ENCODE measurements at regions not wholly inside any gene's neighbourhood (a gene's known extent, or its start where the extent isn't known, plus 50 kb on each side); places are given as distances from the start of the nearest gene placed in this dataset.

GRCh38 chr22:48603621-48604320 lies 1223.9 kb downstream of the BRD1 start:
- H3K4me3 ChIP-seq (ENCODE audit: insufficient read depth, low read depth, low read length, poor library complexity, severe bottlenecking), result no peak overlapping the region
- no peaks in the 10 kb centered on the region for H3K36me3 ChIP-seq (ENCODE audit: control insufficient read depth, insufficient read depth, low read length)
- no peaks in the 10 kb centered on the region for H3K27me3 ChIP-seq (replicated peaks; ENCODE audit: control insufficient read depth, insufficient read depth, low read length, poor library complexity, severe bottlenecking)
- no peaks in the 10 kb centered on the region for H3K4me1 ChIP-seq (ENCODE audit: control insufficient read depth, insufficient read depth, low read length, poor library complexity, severe bottlenecking)
- H3K27ac ChIP-seq (ENCODE audit: insufficient read depth, low read length, poor library complexity, severe bottlenecking), result no peak overlapping the region
- no peak for DNase-seq
- no peaks in the 10 kb centered on the region for H3K9me3 ChIP-seq (ENCODE audit: control insufficient read depth, low read length)

- Histone ChIP-seq H3K4me3 (ENCODE audit: insufficient read depth, low read depth, low read length, poor library complexity, severe bottlenecking) (no peak overlapping the region), H3K4me1 (ENCODE audit: control insufficient read depth, insufficient read depth, low read length, poor library complexity, severe bottlenecking) (no peaks in the 10 kb centered on the region), H3K9me3 (ENCODE audit: control insufficient read depth, low read length) (no peaks in the 10 kb centered on the region), H3K27ac (ENCODE audit: insufficient read depth, low read length, poor library complexity, severe bottlenecking) (no peak overlapping the region), H3K27me3 (replicated peaks; ENCODE audit: control insufficient read depth, insufficient read depth, low read length, poor library complexity, severe bottlenecking) (no peaks in the 10 kb centered on the region), H3K36me3 (ENCODE audit: control insufficient read depth, insufficient read depth, low read length) (no peaks in the 10 kb centered on the region)
- no peak for DNase-seq
Measured at GRCh38 chr22:48602805-48603518, 1224.7 kb downstream of the BRD1 start.

- H3K4me3 ChIP-seq (ENCODE audit: insufficient read depth, low read depth, low read length, poor library complexity, severe bottlenecking), result no peak overlapping the region
- H3K27me3 ChIP-seq (replicated peaks; ENCODE audit: control insufficient read depth, insufficient read depth, low read length, poor library complexity, severe bottlenecking), result no peaks in the 10 kb centered on the region
- no peaks in the 10 kb centered on the region for H3K9me3 ChIP-seq (ENCODE audit: control insufficient read depth, low read length)
- H3K27ac ChIP-seq (ENCODE audit: insufficient read depth, low read length, poor library complexity, severe bottlenecking), result no peak overlapping the region
- H3K4me1 ChIP-seq (ENCODE audit: control insufficient read depth, insufficient read depth, low read length, poor library complexity, severe bottlenecking), result no peaks in the 10 kb centered on the region
- DNase-seq, result no peak
- H3K36me3 ChIP-seq (ENCODE audit: control insufficient read depth, insufficient read depth, low read length), result no peaks in the 10 kb centered on the region
Measured at GRCh38 chr22:48600681-48601080, 1227.0 kb downstream of the BRD1 start.

- Histone ChIP-seq H3K9me3 (ENCODE audit: control insufficient read depth, low read length) (no peaks in the 10 kb centered on the region), H3K27me3 (replicated peaks; ENCODE audit: control insufficient read depth, insufficient read depth, low read length, poor library complexity, severe bottlenecking) (no peaks in the 10 kb centered on the region), H3K36me3 (ENCODE audit: control insufficient read depth, insufficient read depth, low read length) (no peaks in the 10 kb centered on the region), H3K27ac (ENCODE audit: insufficient read depth, low read length, poor library complexity, severe bottlenecking) (no peak overlapping the region), H3K4me3 (ENCODE audit: insufficient read depth, low read depth, low read length, poor library complexity, severe bottlenecking) (no peak overlapping the region), H3K4me1 (ENCODE audit: control insufficient read depth, insufficient read depth, low read length, poor library complexity, severe bottlenecking) (no peaks in the 10 kb centered on the region)
- no peak for DNase-seq
Measured at GRCh38 chr22:48600171-48600570, 1227.5 kb downstream of the BRD1 start.

GRCh38 chr22:48599346-48599745 lies 1228.3 kb downstream of the BRD1 start:
- Histone ChIP-seq H3K9me3 (ENCODE audit: control insufficient read depth, low read length) (no peaks in the 10 kb centered on the region), H3K36me3 (ENCODE audit: control insufficient read depth, insufficient read depth, low read length) (no peaks in the 10 kb centered on the region), H3K27ac (ENCODE audit: insufficient read depth, low read length, poor library complexity, severe bottlenecking) (no peak overlapping the region), H3K4me1 (ENCODE audit: control insufficient read depth, insufficient read depth, low read length, poor library complexity, severe bottlenecking) (no peaks in the 10 kb centered on the region), H3K4me3 (ENCODE audit: insufficient read depth, low read depth, low read length, poor library complexity, severe bottlenecking) (no peak overlapping the region), H3K27me3 (replicated peaks; ENCODE audit: control insufficient read depth, insufficient read depth, low read length, poor library complexity, severe bottlenecking) (no peaks in the 10 kb centered on the region)
- no peak for DNase-seq

- DNase-seq, result no peak
- Histone ChIP-seq H3K27me3 (replicated peaks; ENCODE audit: control insufficient read depth, insufficient read depth, low read length, poor library complexity, severe bottlenecking) (no peaks in the 10 kb centered on the region), H3K9me3 (ENCODE audit: control insufficient read depth, low read length) (no peaks in the 10 kb centered on the region), H3K4me3 (ENCODE audit: insufficient read depth, low read depth, low read length, poor library complexity, severe bottlenecking) (no peak overlapping the region), H3K27ac (ENCODE audit: insufficient read depth, low read length, poor library complexity, severe bottlenecking) (no peak overlapping the region), H3K36me3 (ENCODE audit: control insufficient read depth, insufficient read depth, low read length) (no peaks in the 10 kb centered on the region), H3K4me1 (ENCODE audit: control insufficient read depth, insufficient read depth, low read length, poor library complexity, severe bottlenecking) (no peaks in the 10 kb centered on the region)
Measured at GRCh38 chr22:48596111-48596850, 1231.4 kb downstream of the BRD1 start.

- Histone ChIP-seq H3K4me1 (ENCODE audit: control insufficient read depth, insufficient read depth, low read length, poor library complexity, severe bottlenecking) (no peaks in the 10 kb centered on the region), H3K4me3 (ENCODE audit: insufficient read depth, low read depth, low read length, poor library complexity, severe bottlenecking) (no peak overlapping the region), H3K27ac (ENCODE audit: insufficient read depth, low read length, poor library complexity, severe bottlenecking) (no peak overlapping the region), H3K36me3 (ENCODE audit: control insufficient read depth, insufficient read depth, low read length) (no peaks in the 10 kb centered on the region), H3K27me3 (replicated peaks; ENCODE audit: control insufficient read depth, insufficient read depth, low read length, poor library complexity, severe bottlenecking) (no peaks in the 10 kb centered on the region), H3K9me3 (ENCODE audit: control insufficient read depth, low read length) (no peaks in the 10 kb centered on the region)
- DNase-seq, result no peak
Measured at GRCh38 chr22:48595511-48595905, 1232.2 kb downstream of the BRD1 start.

- DNase-seq, result no peak
- H3K9me3 ChIP-seq (ENCODE audit: control insufficient read depth, low read length), result no peaks in the 10 kb centered on the region
- no peak overlapping the region for H3K27ac ChIP-seq (ENCODE audit: insufficient read depth, low read length, poor library complexity, severe bottlenecking)
- no peaks in the 10 kb centered on the region for H3K27me3 ChIP-seq (replicated peaks; ENCODE audit: control insufficient read depth, insufficient read depth, low read length, poor library complexity, severe bottlenecking)
- H3K4me1 ChIP-seq (ENCODE audit: control insufficient read depth, insufficient read depth, low read length, poor library complexity, severe bottlenecking), result no peaks in the 10 kb centered on the region
- H3K4me3 ChIP-seq (ENCODE audit: insufficient read depth, low read depth, low read length, poor library complexity, severe bottlenecking), result no peak overlapping the region
- H3K36me3 ChIP-seq (ENCODE audit: control insufficient read depth, insufficient read depth, low read length), result no peaks in the 10 kb centered on the region
Measured at GRCh38 chr22:48594757-48595510, 1232.7 kb downstream of the BRD1 start.

GRCh38 chr22:48594016-48594756 lies 1233.5 kb downstream of the BRD1 start:
- no peak overlapping the region for H3K4me3 ChIP-seq (ENCODE audit: insufficient read depth, low read depth, low read length, poor library complexity, severe bottlenecking)
- H3K27me3 ChIP-seq (replicated peaks; ENCODE audit: control insufficient read depth, insufficient read depth, low read length, poor library complexity, severe bottlenecking), result no peaks in the 10 kb centered on the region
- no peaks in the 10 kb centered on the region for H3K36me3 ChIP-seq (ENCODE audit: control insufficient read depth, insufficient read depth, low read length)
- no peaks in the 10 kb centered on the region for H3K9me3 ChIP-seq (ENCODE audit: control insufficient read depth, low read length)
- DNase-seq, result no peak
- H3K4me1 ChIP-seq (ENCODE audit: control insufficient read depth, insufficient read depth, low read length, poor library complexity, severe bottlenecking), result no peaks in the 10 kb centered on the region
- H3K27ac ChIP-seq (ENCODE audit: insufficient read depth, low read length, poor library complexity, severe bottlenecking), result no peak overlapping the region
